GM12878 (cell line): ENCODE measurements at regions not wholly inside any gene's neighbourhood (a gene's known extent, or its start where the extent isn't known, plus 50 kb on each side); places are given as distances from the start of the nearest gene placed in this dataset.

ENCODE experiments used
- CBX3 ChIP-seq: fragments of 200-600 bp; sonication (generic); IDR thresholded peaks from 2 replicates; pipeline ENCODE4 v1.6.1; 2016; ENCODE audit warnings: low read depth, borderline replicate concordance
- CTCF ChIP-seq, 3 experiments: IDR thresholded peaks in 2 of 3; conservative IDR thresholded peaks in 1 of 3; 2 replicates each; pipeline ENCODE4 v1.5.1; 2011; ENCODE audit warnings: low read depth in 3 of 3, low read length in 3 of 3, mild to moderate bottlenecking in 3 of 3, control low read depth in 2 of 3, moderate library complexity in 2 of 3, inconsistent platforms in 1 of 3, mixed read lengths in 1 of 3; ENCODE audit not compliant: control insufficient read depth in 2 of 3, insufficient read depth in 1 of 3; ENCODE audit errors: extremely low read depth in 1 of 3
- CUX1 ChIP-seq: IDR thresholded peaks from 2 replicates; pipeline ENCODE4 v1.6.1; 2012; ENCODE audit warnings: improper control_type of control experiment, low read depth, low read length; ENCODE audit not compliant: insufficient replicate concordance
- MAX ChIP-seq: IDR thresholded peaks from 2 replicates; pipeline ENCODE4 v1.6.1; 2012; ENCODE audit warnings: low read depth, low read length, improper control_type of control experiment
- PBX3 ChIP-seq: IDR thresholded peaks from 2 replicates; pipeline ENCODE4 v1.6.1; 2011; ENCODE audit warnings: mild to moderate bottlenecking, low read depth, low read length, moderate library complexity; ENCODE audit not compliant: insufficient replicate concordance
- POLR2AphosphoS2 ChIP-seq: IDR thresholded peaks from 2 replicates; pipeline ENCODE4 v1.6.1; 2011; ENCODE audit warnings: low read depth, mild to moderate bottlenecking, low read length, improper control_type of control experiment, moderate library complexity
- RELA ChIP-seq: fragments of 450-650 bp; IDR thresholded peaks from 2 replicates; pipeline ENCODE4 v1.8.0; 2014; ENCODE audit warnings: borderline replicate concordance; ENCODE audit not compliant: partially characterized antibody
- TCF7 ChIP-seq: IDR thresholded peaks from 2 replicates; pipeline ENCODE4 v1.6.1; 2014; ENCODE audit warnings: antibody characterized with exemption, borderline replicate concordance

- no peak for TF ChIP-seq POLR2AphosphoS2
- TF ChIP-seq RELA = no peak
- no peak for TF ChIP-seq CUX1
- no peak for TF ChIP-seq CTCF (IDR thresholded peaks at IDR 0.05 in 2 of 3, conservative IDR thresholded peaks at IDR 0.05 in 1 of 3; ENCODE audit: control insufficient read depth in 2 of 3, extremely low read depth in 1 of 3, insufficient read depth in 1 of 3, low read depth in 3 of 3, low read length in 3 of 3)
- TF ChIP-seq CBX3 = no peak
- TF ChIP-seq MAX = no peak
- no peak for TF ChIP-seq TCF7
- no peak for TF ChIP-seq PBX3
Observed at GRCh38 chr2:121881950-121882349, 126.5 kb downstream of the TSN start.
